Calu3 (cell line): ENCODE measurements at regions not wholly inside any gene's neighbourhood (a gene's known extent, or its start where the extent isn't known, plus 50 kb on each side); places are given as distances from the start of the nearest gene placed in this dataset.

Experiments
- BruUV-seq: library from RNA; stranded (reverse); fragments of 400-500 nt; replicated peaks from 2 replicates; lab custom pipeline; 2021; lab: Mats Ljungman, UMichigan
- CTCF ChIA-PET: fragments of 300-600 bp; sonication (Branson Sonifier 250); formaldehyde crosslinking; loops from one replicate; lab custom pipeline; 2022; ENCODE audit warnings: antibody characterized with exemption; lab: Charles Lee
- DNase-seq: peaks from one replicate; pipeline ENCODE4 v3.0.0; 2022
- H3K27ac Mint-ChIP-seq: one replicate; pipeline ENCODE4 v1.8.0; 2022; ENCODE audit warnings: mixed read lengths; ENCODE audit not compliant: unreplicated experiment
- H3K27me3 Mint-ChIP-seq: one replicate; pipeline ENCODE4 v1.8.0; 2022; ENCODE audit warnings: mixed read lengths; ENCODE audit not compliant: unreplicated experiment
- H3K36me3 Mint-ChIP-seq: one replicate; pipeline ENCODE4 v1.8.0; 2022; ENCODE audit warnings: mild to moderate bottlenecking, moderate library complexity, mixed read lengths; ENCODE audit not compliant: insufficient read depth, unreplicated experiment
- H3K4me1 Mint-ChIP-seq: one replicate; pipeline ENCODE4 v1.8.0; 2022; ENCODE audit warnings: mild to moderate bottlenecking, low read depth, mixed read lengths; ENCODE audit not compliant: unreplicated experiment
- H3K4me3 Mint-ChIP-seq: one replicate; pipeline ENCODE4 v1.8.0; 2022; ENCODE audit warnings: mild to moderate bottlenecking, low read depth, moderate library complexity, mixed read lengths; ENCODE audit not compliant: unreplicated experiment
- H3K9me3 Mint-ChIP-seq: one replicate; pipeline ENCODE4 v1.8.0; 2022; ENCODE audit warnings: low read depth, mixed read lengths; ENCODE audit not compliant: unreplicated experiment
- CTCF ChIP-seq: fragments of 200-600 bp; IDR thresholded peaks from one replicate; pipeline ENCODE4 v1.8.0; 2022; ENCODE audit warnings: antibody characterized with exemption; ENCODE audit not compliant: unreplicated experiment
- intact Hi-C: fragments of 100-400 bp; cut with micrococcal nuclease; formaldehyde crosslinking; loops from one replicate; pipeline ENCODE4 v1.10.0; 2022; ENCODE audit not compliant: unreplicated experiment

DNA sequence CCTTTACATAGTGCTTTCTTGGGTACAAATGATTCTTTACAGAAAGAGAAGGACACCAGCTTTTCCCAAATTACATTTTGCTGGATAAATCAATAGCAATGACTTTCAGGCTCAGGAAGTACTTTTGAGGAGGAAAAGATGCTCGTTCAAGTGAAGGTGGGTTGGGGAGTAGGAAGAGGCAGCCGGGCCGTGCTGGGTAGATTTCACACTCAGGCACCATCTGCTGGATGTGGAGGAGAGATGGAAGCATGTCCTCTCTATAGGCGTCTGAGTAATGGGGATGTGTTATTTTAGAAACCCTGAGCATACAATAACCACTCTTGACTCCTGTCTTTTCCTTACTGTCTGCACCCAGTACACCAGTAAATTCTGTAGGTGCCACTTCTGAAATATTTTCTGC is 152.3 kb upstream of the LARGE1 start:
- Mint-ChIP-seq H3K27me3 (no peaks in the 10 kb centered on the region), H3K4me1 (no peaks in the 10 kb centered on the region), H3K4me3 (no peak overlapping the region)

GRCh38 chr22:34080433-34080832 is 160.2 kb upstream of the LARGE1 start:
- Mint-ChIP-seq H3K4me3 (no peak overlapping the region), H3K9me3 (peaks cover 3% of the 10 kb centered on the region), H3K27ac (no peak overlapping the region), H3K27me3 (no peaks in the 10 kb centered on the region), H3K36me3 (no peaks in the 10 kb centered on the region), H3K4me1 (no peaks in the 10 kb centered on the region)
- intact Hi-C loops: no loop called here
- no peak for TF ChIP-seq CTCF
- DNase-seq: no peak
- BruUV-seq: no TSS peak
- CTCF ChIA-PET: no interaction called here

More for the DNA sequence above, 152.3 kb upstream of the LARGE1 start:
- no peak for DNase-seq
- no peak for TF ChIP-seq CTCF
- no TSS peak for BruUV-seq
- no peak overlapping the region for H3K27ac Mint-ChIP-seq
- H3K9me3 Mint-ChIP-seq: peaks cover 28% of the 10 kb centered on the region
- intact Hi-C loops: no loop called here
- CTCF ChIA-PET: no interaction called here
- no peaks in the 10 kb centered on the region for H3K36me3 Mint-ChIP-seq

DNA sequence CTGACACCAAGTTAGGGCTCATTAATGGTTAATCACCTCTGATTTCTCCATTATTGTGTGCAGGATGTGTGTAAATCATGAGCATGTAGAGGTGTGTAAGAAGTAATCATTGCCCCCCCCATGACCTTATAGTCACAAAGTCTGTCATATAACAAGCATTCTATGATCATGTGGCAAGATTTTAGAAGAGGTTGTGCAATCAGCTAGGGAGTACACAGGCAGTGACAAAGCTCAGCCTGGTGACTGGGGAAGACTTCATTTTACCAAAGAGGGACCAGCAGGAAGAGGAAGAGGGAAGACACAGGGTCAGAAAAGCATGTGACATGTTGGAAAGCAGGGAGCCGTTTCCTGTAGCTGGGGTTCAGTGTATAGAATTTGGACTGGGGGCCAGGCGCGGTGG is 176.5 kb upstream of the LARGE1 start:
- intact Hi-C loops: no loop called here
- H3K4me3 Mint-ChIP-seq: no peak overlapping the region
- H3K27me3 Mint-ChIP-seq: no peaks in the 10 kb centered on the region
- TF ChIP-seq CTCF: no peak
- H3K36me3 Mint-ChIP-seq: no peaks in the 10 kb centered on the region
- peaks cover 17% of the 10 kb centered on the region for H3K9me3 Mint-ChIP-seq
- CTCF ChIA-PET: no interaction called here
- BruUV-seq: no TSS peak
- no peaks in the 10 kb centered on the region for H3K4me1 Mint-ChIP-seq
- no peak overlapping the region for H3K27ac Mint-ChIP-seq
- no peak for DNase-seq

DNA sequence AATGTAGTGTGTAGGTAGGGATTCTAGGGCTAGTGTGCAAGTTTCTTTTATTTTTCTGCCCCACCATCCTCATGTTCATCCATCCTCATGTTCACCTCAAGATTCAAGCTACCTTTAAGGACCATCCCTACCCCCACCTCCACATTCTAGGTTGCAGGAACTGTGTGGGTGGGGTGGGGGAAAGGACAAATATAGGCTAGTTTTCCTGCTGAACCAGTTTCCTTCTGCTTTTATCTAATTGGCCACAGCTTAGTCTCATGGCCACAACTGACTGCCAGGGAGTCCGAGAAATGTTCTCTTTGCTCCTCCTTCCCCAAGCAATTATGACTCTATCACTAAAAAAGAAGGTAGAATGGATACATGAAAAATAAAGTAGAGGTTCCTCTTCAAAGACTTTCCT is 179.0 kb upstream of the LARGE1 start:
- Mint-ChIP-seq H3K36me3 (no peaks in the 10 kb centered on the region), H3K4me3 (no peak overlapping the region), H3K27ac (no peak overlapping the region), H3K4me1 (no peaks in the 10 kb centered on the region), H3K27me3 (no peaks in the 10 kb centered on the region), H3K9me3 (peaks cover 22% of the 10 kb centered on the region)
- no peak for DNase-seq
- intact Hi-C loops: no loop called here
- no peak for TF ChIP-seq CTCF
- CTCF ChIA-PET: no interaction called here
- BruUV-seq: no TSS peak
